Inferior parietal cortex (tissue), 1 donor: ENCODE measurements at regions not wholly inside any gene's neighbourhood (a gene's known extent, or its start where the extent isn't known, plus 50 kb on each side); places are given as distances from the start of the nearest gene placed in this dataset.
"Not testable (repeated sequence)": the region's sequence is repeated elsewhere in the genome, so short reads cannot be mapped to it uniquely, and the experiment has no call there.

Experiments
- DNase-seq: peaks from one replicate; pipeline ENCODE4 v3.0.0-alpha.2; 2016; ENCODE audit errors: extremely low spot score

DNA sequence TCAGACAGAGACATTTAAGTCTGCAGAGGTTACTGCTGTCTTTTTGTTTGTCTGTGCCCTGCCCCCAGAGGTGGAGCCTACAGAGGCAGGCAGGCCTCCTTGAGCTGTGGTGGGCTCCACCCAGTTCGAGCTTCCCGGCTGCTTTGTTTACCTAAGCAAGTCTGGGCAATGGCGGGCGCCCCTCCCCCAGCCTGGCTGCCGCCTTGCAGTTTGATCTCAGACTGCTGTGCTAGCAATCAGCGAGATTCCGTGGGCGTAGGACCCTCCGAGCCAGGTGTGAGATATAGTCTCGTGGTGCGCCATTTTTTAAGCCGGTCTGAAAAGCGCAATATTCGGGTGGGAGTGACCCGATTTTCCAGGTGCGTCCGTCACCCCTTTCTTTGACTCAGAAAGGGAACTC lies 245.0 kb upstream of the CDH2 start:
- not testable (repeated sequence) for DNase-seq

DNA sequence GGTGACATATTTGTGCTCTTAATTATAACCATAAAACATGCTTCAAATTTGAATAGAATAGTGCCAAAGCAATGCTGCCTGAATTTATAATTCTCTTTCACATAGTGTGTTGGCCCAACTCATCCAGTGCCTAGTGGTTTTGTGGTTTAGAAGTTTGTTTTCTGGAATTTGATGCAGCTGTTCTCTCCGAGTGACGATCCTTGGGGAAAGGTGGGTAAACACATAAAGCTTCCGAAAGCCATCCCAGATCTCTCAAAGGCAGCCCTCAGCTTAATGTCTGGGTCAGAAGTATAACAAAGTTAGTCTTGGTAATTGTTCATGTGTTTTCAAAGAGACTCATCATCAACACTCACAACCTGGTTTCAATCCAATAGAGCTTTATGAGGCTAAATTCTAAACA lies 235.6 kb upstream of the CDH2 start:
- no peak for DNase-seq

DNA sequence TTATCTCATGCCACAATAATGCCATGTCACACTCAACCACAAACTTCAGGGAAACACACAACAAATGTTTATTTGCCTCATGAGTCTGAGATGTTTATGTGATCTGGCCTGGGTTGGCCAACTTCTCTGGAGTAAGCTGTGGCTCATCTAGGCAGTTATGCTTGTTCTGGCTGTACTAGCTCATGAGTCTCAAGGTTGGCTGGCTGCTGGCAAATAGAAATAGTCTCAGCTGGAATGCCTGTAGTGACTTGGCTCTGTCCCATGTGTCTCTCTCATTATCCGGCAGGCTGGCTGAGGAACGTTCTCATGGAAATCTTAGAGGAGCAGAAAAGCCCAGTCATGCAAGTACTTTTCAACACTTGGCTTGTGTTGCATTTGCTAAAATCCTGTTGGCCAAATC lies 234.9 kb upstream of the CDH2 start:
- no peak for DNase-seq

DNA sequence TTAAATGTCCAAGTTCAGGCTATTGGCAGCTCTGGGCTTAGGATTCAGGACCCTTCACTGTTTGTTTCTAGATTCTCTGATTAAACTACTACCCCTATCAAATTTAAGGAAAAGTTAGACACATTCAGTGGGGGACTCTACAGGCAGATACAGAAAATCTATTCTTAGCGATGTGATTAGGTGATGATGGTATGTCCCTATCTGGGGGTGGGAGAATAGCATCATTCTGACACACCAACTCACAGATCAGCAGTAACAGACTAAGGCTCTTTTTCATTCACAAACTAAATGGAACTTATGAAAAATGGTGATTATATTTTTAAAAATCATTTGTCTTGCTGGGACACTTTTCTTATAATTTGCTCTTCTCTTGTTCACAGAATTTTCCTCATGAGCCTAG lies 232.9 kb upstream of the CDH2 start:
- no peak for DNase-seq

DNA sequence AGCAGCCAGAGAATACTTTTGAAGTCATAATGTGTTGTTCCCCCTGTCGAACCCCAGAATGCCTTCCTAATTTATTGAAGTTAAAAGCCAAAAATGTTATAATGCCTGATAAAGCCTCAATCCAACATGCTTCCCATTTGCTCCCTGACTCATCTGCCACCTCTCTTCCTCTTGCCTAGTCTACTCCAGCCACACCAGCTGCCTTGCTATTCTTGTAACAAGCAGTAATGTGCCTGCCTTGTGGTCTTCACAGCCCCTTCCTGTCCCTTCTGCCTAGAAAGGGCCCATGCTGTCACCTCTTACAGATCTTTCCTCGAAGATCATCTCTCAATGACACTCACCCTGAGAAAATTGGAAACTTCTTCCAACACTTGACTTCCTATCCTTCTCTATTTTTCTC lies 231.6 kb upstream of the CDH2 start:
- no peak for DNase-seq

DNA sequence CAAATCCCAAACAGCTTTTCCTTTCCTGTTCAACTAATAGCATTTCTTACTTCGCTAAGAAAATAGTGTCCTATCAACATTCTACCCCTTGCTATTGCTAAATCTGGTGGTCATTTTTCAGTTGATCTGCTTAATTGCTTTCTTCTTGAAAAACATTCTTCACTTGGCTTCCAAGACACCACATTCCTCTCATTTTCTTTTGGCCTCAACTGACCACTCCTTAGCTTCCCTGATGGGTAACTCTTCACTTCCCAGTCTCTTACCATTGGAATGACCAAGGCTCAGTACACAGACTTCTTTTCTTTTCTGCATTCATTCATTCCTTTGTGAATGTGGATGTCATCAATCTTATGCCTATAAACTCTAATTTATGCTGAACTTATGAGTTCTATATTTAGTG lies 230.8 kb upstream of the CDH2 start:
- no peak for DNase-seq

DNA sequence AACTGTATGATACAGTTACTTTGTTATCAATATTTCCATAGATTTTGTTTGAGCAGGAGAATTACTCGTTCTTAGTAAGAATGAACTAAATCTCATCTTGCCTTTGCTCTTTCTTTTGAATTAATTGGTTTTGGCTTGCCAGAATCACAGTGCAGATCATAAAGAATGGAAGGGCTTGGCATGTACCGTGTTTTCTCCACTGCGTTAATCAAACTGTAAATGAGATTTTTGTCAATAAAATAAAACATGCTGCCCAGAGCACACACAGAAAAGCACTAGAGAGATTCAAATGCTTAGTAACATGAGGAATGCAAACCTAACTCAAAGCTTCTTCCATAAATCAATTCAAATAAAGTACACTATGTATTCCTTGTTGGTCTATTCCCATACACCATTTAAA lies 229.6 kb upstream of the CDH2 start:
- DNase-seq = no peak

DNA sequence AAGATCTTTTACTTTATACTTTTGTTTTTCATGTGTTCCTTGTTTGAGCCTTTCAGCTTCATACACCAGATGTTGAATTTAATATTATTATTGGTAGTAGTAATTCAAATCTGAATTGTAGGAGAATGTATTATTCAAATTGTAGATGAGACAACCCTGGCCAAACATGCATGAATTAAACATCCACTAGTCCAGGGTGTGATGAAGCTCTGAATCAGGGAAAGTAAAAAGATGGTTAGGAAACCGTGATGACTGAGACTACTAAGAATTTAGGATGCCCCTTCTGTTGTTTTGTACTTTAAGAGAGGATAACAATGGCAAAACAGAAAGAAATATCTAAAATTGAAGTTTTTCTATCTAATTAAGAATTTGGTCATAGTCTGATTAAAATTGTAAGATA lies 227.8 kb upstream of the CDH2 start:
- DNase-seq = no peak

DNA sequence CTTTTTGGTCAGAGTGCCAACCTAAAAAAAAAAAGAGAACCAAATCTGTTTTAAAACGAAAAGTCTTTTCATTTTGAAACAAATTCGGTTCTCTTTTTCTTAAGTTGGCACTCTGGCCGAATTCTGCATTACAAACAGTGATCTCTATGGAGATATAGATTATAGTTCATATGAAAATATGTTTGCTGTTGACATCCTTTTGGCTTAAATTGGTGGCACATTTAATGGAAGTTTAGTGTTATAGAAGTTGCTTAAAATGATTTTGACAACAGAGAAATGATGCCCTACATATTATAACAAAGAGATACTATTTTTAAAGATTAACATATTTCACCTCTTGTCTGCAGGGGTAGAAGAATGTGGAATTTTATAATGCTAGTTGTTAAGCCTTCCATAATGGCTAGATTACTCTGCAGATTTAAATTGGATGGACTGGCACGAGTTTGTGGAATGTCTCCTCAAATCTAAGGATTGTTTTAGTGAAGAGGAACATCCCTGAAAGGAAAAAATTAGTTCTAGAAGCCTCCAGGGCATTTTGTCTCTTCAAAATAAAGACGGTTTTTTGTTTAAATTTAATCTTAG lies 222.9 kb upstream of the CDH2 start:
- no peak for DNase-seq

DNA sequence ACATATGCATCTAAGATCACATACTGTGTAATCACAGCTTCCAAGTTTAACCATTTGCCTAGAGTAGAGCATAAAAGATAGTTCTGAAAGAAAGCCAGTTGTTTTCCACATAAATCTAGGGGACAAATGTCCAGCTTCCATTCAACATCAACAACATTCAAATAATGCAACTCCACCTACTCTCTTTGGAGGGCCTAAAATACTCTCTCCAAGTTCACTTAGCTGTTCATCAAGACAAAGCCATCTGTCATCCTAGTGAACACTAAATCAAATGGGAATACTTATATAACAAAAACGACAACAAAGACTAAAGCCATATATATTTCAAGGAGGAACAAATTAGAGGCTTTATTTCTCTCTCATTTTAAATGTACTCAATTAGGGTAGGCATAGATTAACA lies 221.5 kb upstream of the CDH2 start:
- no peak for DNase-seq

DNA sequence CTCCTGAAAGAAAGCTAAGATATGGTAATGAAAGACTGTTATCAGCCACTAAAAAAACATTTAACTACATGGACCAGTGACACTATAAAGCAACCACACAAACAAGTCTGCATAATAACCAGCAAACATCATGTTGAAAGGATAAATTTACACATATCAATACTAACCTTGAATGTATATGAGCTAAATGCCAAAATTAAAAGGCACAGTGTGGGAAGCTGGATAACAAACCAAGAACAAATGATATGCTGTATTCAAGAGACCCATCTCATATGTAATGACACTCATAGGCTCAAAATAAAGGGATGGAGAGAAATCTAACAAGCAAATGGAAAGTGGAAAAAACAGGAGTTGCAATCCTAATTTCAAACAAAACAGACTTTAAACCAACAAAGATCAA lies 213.1 kb upstream of the CDH2 start:
- no peak for DNase-seq

DNA sequence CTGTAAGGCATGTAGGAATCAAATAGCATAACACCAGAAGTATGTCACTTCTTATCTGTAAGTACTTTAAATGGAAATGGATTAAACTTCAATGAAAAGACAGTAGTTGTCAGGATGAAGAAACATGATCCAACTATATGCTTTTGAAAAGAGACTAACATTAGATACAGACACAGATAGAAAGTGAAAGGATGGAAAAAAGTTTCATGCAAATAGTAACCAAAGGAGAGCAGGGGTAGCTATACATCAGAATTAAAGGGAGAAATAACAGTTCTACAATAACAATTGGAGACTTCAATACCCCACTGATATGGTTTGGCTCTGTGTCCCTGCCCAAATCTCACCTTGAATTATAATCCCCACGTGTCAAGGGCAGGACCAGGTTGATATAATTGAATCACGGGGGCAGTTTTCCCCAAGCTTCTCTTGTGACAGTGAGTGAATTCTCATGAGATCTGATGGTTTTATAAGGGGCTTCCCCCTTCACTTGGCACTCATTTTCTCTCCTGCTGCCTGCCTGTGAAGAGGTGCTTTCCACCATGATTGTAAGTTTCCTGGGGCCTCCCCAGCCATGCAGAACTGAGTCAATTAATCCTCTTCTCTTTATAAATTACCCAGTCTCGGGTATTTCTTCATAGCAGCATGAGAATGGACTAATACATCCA lies 205.4 kb upstream of the CDH2 start:
- DNase-seq = no peak

DNA sequence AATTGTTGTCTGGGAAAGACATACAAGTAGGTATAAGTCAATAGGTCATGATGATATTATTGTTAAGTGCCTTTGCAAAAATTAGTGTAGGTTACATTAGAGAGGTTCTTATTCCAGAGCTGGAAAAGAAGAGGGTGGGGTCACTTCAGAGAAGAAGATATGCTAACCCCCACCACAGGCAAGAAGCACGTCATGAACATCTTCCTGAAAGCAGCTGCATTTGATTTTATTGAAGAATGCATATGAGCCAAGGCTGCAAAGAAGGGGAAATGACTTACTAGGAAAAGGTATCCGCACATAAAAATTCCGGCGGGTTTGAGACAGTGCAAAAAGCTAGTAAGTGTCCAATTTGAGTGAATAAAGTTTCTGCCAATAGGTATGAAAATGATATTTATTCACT lies 195.3 kb upstream of the CDH2 start:
- no peak for DNase-seq

DNA sequence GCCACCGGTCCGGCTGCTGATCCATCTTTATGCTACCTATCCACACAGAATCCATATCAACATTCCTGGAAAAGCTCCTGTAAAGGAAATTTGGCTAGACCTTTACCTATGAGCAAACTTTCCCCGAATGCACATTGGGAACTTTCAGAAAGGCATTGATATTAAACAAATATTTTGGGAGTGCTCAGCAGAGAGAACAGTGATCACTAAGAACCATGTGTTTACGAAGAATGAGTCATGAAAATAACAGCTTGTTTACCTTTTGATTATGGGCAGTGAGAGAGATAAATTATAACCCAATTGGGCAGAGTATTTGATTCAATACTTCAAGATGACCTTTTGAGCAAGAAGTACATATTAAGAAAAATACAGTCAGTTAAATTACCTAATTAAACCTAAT lies 189.7 kb upstream of the CDH2 start:
- no peak for DNase-seq

DNA sequence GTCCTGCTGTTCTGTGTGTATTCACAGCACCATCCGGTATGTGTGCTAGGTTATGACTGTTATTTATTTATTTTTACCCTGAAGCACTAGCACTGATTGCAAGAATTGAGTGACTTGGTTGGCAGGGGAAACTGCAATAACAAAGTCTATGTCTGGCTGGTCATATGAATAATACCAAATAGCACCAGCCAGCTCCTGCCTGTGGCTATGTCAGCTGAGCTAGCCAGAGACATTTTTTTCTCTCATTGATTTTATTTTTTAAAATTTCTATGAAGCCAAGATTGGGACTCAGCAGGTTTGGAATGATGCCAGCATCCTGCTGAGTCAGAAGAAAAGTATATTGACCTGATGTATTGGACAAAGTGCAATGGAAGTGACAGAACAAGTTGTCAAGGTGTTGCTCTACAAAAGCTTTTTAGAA lies 188.5 kb upstream of the CDH2 start:
- no peak for DNase-seq

DNA sequence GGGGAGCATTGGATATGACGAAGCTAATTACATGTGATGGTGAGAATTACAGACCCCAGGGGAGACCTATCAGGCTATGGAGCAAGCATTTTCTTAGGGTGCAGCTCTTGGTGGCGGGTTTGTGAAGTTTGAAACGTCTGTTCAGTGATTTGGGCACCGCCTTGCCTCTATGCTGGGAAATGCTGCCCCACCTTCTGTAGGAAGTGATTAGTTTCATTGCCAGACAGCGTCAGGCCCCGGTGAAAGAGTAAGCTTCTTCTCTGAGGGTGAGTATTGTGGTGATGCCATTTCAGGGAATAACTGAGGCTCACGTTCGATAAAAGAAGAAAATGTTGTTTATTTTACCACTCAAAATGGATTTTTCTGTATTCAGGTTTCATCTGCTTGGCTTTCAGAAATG lies 186.2 kb upstream of the CDH2 start:
- DNase-seq = no peak

DNA sequence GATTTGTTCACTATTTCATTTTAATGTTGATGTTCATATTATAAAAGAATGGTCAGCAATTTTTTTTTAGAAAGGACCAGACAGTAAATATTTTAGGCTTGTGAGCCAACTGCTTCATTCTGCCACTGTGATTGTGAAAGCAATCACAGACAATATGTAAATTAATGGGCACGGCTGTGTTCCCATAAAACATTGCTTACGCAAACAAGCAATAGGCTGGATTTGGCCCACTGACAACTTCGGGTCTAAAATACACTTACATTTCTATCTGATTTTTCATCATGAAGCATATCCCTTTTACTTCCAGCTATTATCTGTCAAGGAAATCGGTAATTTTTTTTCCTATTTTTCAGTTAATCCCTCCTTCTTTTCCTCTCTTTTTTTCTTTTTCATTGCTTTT lies 182.2 kb upstream of the CDH2 start:
- DNase-seq = no peak

DNA sequence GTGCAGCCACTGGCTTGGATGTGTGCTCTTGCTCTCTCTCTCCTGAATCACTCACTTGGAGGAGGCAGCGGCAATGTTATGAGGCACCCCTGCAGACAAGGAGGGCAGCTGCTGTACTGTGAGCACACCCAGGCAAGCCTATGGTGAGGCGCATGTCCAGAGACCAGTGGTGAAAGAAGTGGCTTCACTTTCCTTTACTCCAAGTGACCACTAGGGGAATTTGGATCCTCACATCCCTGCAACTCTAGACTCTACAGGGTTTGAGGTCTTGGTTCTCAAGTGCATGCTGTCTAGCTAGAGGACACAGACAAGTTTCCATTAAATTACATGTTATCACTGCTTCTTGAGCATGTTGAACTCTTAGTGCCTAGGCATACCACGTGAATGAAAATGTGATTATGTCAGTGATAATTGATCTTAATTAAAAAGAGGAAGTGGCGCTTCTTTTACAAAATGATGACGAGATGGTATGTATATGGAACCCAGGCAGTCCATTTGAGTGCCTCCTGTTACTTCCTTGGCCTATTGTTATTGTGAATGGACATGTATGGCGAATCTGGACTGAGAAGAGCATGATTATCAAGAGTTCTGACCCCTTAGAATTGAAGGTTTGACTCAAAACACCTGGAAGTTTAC lies 181.0 kb upstream of the CDH2 start:
- DNase-seq = no peak

DNA sequence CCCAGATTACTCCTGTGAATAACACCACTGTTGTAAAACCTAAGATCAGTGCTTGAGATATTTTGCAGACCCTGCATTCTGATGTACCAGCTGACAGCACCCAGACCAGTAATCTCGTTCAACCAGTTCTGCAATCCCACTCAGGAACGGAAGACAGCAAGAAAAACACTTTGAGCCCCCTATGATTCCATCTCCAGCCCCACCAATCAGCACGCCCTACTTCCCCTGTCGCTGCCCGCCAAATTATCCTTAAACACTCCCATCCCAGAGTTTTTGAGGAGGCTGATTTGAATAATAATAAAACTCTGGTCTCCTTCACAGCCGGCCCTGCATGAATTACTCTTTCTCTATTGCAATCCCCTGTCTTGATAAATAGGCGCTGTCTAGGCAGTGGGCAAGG lies 173.9 kb upstream of the CDH2 start:
- no peak for DNase-seq

DNA sequence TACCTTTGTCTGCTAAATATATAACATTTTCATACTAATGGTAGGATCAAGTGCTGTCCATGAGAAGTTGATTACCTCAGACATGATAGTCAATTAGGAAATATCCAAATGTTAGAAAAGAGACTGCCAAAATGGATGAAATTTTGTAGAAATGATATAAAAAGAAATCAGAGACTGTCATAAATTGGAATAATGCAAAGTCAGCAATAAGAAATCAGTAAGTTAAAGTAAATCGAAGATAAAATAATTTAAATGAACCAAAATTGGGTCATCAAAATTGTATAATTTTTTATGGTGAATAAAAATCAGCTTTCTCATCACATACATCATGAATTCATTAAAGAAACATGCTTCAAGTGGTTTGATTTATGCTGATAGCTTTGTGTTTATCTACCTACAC lies 165.3 kb upstream of the CDH2 start:
- DNase-seq = no peak

DNA sequence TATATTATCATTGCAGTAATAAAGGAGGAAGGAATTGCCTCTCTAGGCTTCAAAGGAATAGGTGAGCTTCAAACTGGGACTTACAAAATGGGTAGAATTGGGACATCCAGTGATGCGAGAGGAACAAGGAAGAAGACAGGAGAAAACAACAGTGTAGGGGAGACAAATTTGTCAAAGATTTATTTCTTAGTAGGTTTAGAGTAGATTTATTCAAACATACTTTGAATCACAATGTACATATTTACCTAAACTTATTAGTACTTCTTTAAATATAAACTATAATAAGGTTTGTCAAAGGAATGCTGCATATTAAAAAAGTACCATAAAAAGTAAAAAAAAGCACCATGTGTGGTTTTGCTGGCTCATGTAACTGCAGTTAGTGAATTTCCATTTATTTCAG lies 161.4 kb upstream of the CDH2 start:
- no peak for DNase-seq

DNA sequence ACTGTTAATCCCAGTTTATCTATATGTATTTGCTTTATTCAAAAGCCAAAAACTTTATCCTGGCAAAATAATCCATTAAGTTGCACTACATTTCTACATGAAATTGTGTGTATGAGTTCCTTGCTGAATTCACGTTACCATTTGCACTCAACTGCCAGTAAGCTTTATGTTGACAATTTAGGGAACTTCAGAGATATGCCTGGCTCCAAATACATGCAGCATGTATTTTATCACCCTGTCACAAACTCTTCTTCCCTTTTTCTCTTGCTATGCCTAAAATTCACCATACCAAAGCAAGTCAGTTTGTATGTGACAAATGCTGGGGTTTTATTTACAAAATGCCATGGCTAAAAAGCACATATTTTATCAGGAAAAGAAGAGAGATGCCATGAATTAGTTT lies 157.6 kb upstream of the CDH2 start:
- DNase-seq = no peak

DNA sequence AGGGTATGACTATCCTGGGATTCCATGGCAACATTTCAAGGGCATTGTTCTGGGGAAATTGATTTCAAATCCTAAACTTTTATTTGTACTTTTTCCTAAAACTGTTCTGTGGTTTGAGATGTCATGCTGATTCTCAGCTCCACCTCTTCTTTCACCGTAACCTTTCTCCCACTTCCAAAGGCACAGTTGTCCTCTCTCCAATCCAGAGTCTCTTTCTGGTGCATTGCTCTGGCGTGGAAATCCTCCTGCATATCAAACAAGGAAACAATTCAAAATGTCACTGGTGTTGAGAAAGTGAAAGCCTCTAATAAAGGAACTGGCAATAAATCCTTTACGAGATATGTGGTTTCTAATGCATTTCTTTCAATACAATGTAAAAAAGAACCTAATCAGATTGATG lies 155.1 kb upstream of the CDH2 start:
- no peak for DNase-seq

DNA sequence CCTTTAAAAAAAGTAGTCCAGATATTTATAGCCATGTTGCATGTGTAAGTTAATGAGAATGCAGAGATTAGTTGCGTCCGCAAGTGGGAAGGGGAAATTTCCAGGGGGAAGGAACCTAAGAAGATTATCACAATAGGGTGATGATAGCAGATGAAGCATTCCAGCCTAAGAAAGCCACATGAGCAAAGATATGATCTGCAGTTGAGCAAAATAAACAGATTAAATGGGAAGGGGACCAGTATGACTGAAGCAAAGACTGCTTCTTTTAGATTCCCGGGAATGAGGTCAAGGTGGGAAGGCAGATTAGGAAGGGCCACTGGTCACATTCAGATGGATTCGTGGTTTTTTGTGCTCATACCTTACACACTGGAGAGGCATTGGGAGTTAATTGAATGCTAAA lies 154.6 kb upstream of the CDH2 start:
- no peak for DNase-seq
